Stimulated activated CD8-positive, alpha-beta memory T cell treated with anti-CD3 and anti-CD28 coated beads, Interleukin-4, amount 100 ng/mL, for 1 hour (primary cell): ENCODE measurements at regions not wholly inside any gene's neighbourhood (a gene's known extent, or its start where the extent isn't known, plus 50 kb on each side); places are given as distances from the start of the nearest gene placed in this dataset.

Experiments used
- DNase-seq, 2 donors: peaks; one replicate each; pipeline ENCODE4 v3.0.0-alpha.2; 2020; ENCODE audit warnings: low read depth in 2 of 2, low spot score in 1 of 2

DNA sequence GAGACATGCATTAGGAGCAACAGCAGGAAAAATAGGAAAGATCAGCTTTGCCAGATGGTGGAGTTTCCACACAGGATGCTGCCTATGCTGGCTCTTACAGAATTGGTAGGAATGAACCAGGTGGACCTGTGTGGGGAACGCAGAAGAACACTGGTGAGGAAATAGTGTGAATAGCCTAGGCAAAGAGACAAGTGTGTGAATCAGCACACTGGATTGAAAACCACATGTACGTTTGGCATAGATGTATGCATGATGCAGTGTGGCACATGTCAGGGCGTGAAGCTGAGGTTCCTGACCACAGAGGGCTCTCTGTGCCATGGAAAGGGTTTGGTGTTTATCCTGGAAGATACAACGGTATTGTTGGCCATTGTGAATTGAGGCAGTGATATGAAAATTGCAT is 156.5 kb upstream of the SLC10A2 start:
- DNase-seq = no peak

DNA sequence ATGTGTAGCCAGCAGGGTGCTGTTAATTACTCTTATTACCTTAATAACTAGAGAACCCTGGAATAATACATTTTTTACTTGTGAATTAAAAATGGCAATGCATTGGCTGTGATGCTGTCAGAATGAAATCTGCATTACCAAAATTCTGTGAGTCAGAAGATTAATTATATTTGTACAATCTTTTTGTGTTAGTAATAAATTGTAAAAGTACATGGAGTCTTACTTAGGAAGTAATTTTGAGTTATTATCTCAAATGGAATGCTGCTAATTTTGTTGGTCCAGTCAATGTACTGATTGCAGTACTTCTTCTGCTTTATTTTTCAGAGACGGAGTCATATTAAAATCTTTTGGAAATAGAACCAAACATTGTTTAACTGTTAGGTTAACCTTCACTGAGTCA is 152.0 kb upstream of the SLC10A2 start:
- no peak for DNase-seq

DNA sequence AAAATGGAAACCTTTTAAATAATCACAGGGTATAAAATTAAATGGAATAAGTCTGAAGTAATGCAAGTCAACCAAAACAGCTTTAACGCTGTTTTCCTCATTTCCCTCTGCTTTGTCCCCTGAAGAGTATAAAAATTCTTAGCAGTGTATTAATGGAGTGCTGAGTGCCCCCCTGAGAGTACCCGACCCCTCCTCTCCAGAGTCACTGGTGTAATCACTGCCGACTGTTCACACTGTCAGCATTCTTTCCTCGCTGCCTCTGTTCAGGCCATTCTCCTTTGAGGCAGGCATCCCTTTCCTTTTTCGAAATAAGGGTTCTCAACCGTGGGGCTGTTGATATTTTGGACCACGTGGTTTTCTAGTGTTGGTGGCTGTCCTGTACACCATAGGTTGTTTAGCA is 146.9 kb upstream of the SLC10A2 start:
- DNase-seq = no peak

DNA sequence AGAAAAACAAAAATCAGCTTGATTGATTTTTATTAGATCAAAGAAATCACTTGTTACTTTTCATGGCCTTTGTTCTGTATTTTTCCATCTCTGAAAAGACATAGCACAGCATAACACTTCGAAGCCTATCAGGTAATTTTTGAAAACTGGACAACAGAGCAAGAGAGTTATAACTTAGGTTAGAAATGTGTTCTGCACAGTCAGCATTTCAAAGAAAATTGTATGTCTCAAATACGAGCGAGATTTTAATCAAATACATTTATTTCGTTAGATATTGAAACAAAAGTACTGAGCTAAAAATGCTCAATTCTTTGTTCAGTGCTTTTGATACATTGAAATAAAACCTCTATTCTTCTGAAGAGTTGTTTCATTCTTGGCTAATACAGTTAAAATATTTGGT is 144.1 kb upstream of the SLC10A2 start:
- DNase-seq = no peak

DNA sequence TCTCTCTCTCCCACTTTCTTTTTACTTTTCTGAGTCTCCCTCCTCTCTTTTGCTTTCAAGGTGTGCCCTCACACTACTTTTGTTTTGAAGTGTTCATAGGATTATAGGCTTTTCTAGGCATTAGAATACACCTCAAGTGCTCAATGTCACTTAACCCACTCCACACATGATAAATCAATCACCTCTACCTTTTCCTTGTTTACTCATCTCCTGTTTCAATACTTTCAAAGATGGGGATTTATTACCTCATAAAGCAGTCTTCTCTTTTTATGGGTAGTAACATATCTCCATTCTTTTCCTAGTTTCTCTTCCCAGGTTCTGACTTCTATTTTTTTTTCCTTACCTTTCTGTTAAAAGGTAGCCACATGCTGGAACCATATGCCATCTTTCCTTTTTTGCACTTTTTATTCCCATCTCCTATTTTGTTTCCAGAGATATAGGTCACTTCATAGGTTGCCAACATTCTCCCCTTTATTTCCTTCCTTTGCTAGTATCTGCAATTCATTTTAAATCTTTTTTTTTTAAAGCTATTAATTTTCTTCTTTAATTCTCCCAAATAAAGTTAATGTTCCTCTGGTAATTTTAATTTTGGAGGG is 137.6 kb upstream of the SLC10A2 start:
- DNase-seq = no peak

DNA sequence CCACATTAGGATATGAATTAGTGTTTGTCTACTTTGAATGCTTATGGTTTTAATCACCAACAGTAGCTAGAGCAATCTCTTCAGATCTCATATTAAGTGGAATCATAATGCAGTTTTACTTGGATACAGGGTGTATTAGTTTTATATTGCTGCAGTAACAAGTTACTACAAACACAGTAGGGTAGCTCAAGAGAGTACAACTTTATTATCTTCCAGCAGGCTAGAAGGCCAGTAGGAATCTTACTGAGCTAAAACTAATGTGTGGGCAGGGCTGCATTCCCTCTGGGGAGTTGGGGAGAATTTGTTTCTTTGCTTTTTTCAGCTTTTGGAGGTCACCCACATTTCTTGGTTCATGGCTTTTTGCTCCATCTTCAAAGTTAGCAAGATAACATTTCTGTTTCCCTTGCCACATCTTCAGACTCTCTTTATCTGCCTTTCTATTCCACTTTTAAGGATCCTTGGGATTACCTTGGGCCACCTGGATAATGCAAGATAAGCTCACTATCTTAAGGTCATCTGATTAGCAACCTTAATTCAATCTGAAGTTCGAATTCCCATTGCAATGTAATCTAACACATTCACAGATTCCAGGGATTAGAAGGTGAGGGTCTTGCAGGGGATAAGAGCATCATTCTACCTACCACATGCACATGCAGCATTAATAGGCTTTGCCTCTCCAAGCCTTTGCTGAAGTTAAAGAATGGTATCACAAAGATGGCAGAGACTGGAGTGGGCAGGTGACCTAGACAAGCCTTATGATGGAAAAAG is 134.1 kb upstream of the SLC10A2 start:
- no peak for DNase-seq

DNA sequence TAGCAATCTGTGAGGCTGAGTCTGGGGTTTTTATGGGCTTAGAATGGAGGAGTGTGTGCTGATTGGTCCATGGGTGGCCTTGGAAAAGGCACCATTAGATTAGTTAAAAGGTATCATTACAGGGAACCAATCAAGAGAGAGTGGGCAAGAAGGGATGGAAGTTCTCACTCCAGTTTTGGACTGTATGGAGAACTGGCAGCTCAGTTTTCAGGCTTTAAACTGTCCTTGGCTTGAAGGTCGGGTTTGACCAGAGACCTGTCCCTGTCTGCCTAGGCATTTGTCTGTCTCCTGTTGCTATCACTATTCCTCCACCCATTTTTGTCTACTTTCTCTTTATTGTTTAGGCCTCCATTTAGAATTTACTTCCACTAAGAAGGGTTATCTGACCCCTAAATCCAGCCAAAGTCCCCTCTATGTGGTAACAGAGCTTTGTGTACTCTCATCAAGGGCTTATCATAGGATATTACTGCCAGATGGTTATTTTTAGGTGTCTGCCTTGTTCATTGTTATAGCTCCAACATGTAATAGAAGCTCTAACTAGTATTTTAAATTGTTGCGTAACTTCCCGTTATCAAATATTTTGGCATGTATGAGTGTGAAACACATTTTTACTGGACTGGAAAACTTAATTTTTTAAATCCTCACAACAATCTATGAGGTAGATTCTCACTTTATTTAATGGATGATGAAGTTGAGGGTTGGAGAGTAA is 133.3 kb upstream of the SLC10A2 start:
- DNase-seq = no peak

DNA sequence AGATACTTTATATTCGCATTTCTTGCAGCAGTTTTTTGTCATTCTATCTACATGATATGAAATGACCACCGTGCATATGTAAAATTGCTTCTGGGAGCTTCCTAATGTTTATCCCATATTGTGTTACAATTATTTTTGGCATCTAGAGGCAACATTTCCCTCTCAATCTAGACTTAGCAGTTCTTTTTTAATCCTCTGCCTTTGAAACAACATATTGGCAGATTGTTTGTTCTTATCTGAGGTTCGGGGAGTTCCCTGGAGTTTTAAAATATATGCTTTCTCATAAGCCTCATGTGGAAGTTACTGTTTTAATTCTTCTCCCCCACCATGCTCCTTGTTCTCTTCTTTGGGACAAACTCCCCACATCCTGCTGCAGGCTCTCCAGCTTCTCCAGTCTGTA is 130.1 kb upstream of the SLC10A2 start:
- no peak for DNase-seq

DNA sequence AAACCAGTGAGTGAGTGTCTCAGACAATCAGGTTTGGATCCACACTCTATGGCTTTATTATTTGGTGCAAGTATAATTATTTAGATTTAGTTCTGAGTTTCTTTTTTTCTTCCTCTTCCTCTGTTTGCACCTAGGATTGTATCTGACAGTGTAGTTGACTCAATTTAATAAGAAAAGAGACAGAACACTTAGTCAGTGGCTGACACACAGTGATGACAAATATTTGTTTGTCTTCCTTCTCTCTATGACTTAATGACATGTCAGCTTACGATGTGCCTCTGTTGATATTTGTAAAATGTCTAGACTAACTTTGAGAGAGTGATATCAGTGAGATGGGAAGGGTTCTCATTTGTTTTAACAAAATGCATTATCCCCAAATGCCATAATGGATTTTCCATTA is 129.5 kb upstream of the SLC10A2 start:
- DNase-seq = no peak

DNA sequence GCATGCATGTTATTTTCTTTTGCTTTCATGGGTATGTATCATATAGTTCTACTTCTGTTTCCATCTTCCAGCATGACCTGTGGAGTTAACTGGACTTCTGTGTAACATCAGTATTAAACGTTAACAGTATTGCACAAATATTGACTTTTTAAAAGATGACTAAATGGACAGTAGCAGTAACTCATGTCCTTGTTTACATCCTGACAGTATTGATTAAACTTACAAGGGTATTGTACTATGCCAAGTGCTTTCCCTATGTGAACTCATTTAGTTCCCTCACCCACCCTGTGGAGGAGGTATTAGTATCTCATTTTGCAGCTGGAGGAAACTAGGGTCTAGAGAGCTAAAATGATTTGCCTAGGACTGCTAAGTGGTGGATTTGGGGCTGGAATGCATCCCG is 128.7 kb upstream of the SLC10A2 start:
- no peak for DNase-seq

DNA sequence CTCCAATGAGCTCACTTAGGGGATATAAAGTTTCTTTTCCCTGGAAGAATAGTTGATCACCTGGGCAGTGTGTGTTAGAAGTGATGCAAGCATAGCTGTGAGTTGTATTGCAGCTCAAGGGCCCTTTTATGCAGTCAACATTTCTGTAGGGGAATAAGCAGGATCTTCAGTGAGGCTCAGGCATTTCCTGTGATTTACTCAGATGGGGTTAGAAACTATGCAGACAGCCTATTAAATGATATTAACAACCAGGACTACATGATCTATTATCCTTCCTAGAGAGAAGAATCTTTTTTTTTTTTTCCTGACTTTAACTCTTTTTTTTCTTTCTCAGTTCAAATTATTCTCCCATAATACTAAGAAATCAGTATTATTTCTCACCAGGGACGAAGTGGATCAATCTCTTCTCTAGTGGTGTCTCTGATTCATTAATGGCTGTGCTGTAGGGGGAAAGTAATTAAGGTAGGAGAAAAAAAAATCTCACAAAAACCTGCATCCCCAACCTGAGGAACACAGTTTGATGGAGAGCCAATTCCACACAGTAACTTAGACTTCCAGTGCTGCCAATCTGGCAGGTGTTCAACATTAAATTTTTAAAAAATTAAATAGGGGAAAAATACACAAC is 126.4 kb upstream of the SLC10A2 start:
- no peak for DNase-seq

DNA sequence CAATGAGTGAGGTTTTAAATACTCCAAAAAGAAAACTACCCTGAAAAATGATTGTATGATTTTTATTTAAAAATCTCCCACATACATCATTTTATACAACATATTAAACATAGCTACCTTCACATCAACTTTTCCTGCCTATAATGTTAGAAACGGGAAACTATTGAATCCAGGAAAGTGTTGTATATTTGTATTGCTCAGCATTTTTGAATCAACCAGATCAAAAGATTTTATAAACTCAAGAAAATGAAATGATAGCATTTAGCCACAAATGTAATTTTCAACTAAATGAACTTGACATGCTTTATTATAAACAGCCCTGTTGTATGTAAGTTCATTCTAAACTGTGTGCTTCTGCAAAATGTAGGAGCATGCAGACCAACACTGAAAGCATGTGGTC is 124.6 kb upstream of the SLC10A2 start:
- no peak for DNase-seq

DNA sequence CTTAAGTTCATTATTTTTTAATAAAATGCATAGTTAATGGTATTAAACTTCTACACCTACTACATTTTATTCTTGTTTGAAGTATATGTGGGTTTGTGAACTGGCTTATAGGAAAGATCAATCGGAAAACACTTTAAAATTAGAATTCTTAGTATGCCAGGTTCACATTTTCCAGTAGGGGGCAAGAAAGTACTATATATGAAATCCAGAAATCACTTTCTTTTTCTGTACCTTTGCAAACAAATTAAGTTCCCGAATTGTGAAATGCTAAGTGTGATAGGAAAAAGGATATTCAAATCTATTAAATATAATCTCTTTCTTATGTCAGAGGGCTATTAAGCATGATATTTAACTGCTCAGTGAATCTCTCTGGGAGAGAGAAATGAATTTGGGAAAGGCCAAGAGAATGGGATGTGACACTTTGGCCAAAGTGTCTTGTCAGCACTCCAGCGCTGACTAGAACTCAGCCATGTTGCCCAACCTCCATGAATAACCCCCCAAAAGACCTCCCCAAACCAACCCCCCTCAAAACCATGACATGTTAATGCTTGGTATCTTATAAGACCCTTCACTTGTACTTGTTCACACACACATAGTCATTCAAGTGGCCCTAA is 122.6 kb upstream of the SLC10A2 start:
- no peak for DNase-seq

DNA sequence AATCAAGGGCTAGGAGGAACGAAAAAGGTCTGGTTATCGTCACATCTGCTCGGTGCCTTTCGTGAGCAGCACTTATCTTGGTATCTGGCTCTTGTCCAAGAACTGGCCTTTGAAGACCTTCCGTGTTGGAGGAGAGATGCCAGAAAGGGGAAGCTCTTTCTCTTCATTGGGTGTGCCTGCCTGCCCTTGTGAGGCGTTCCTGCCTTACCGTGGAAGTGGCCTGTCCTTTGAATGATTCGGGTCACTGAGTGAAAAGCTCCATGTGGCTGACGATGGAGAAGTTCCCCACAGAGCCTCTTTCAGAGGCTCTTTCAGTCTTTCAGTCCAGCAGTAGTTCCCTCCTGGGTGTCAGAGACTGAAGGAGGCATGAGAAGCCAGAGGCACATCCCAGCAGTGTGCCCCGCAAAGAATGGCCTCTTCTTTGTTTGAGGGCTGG is 121.5 kb upstream of the SLC10A2 start:
- DNase-seq = no peak

DNA sequence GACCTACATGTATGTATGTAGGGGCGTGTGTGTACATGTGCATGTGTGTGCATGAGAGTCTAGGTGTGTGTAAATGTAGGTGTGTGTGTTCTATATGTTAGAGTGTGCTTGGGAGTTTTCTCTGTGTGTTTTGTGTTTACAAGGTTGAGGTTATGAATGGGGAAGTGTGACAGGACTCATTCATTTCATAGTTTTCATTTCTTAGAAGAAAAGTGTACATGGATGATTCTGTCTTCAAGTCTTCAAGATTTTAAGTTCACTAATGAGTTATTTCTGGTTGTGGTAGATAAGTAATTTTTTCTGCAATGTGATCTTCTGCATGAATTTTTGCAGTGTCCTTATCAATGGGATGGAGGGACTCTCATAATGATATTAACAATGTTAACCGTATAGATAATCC is 118.2 kb upstream of the SLC10A2 start:
- DNase-seq = no peak

DNA sequence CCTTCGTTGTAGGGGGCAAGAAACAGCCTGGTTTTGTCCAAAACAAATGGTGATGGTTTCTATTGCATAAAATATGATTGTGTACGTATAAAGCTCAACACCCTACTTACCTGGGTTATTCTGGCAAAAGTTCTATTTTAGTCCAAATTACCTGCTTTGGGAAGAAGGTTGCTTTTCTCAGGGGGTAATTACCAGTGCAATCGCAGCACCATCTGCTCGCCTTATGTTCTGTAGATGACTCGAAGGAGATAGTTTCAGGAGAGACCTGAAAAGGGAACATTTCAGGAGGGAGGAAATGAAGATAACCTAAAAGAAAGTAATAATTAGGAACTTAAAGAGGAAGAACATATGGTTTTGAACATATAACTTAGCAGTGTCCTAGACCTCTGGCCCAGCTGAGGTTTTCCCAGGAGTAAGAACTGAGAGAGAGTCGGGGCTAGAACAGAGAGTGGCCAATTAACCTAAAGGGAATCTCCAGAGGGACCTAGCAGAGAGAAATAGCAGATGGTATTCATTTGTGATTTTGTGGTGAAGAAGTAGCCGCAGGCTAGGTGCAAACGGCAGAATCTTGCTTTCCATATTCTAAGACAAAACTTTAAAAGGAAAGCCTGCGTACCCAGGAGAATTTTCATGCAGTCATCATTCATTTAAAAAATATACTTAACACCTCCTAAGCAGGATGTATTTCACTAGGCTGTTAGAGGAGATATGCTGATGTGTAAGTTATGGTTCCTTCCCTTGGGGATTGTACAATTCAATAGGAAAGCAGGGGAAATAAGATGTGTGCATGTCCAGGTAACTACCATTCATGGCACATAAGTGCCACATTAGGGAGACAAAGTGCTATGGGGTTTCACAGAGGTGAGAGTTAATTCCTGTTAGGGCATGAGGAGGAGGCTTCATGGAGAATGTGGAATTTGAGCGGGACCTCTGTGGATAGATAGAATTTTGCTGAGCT is 113.0 kb upstream of the SLC10A2 start:
- DNase-seq = no peak

DNA sequence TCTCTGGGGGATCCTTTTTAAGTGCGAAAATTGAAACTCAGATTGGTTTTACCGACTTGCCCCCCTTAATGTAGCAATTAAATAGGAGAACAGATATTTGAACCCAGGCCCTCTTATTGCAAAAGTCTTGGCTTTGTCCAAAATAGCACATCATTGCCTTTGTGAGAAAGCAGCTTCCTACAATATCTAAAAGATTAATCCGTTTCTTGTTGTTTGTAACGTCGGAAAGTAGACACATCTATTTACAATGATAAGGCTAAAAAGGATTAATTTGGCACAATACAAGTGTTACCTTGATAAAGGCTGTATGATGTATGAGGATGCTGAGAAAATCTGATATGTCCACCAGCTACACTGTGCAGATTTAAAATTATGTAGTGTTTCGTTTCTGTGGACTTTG is 108.7 kb upstream of the SLC10A2 start:
- no peak for DNase-seq

DNA sequence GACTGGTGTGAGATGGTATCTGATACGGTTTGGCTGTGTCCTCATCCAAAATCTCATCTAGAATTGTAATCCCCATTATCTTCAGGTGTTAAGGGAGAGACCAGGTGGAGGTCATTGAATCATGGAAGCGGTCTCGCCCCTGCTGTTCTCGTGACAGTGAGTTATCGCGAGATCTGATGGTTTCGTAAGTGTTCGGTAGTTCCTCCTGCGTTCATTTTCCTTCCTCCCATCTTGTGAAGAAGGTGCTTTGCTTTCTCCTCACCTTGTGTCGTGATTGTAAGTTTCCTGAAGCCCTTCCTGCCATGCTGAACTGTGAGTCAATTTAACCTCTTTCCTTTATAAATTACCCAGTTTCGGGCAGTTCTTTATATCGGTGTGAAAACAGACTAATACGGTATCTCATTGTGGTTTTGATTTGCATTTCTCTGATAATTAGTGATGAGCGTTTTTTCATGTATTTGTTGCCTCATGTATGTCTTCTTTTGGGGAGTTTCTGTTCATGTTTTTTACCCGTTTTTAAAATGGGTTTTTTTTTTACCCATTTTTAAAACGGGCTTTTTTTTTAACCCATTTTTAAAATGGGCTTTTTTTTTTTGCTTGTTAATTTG is 102.8 kb upstream of the SLC10A2 start:
- DNase-seq = no peak

DNA sequence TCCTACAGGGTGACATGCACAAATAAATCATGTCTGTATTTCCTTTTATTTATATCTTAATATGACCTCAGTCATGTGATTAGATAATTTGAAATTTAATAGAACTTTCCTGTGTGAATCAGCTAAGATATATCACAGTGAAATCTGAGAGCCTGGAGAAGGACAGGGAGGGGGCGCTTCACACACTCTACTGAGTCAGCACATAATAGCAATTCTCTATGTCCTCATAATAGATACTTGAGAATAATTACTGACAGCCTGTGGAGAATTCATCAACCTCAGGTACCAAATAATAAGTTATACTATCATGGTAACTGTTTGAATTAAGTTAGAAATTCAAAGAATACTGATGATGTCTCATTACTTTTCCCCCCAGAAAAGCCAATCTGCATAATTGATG is 98.0 kb upstream of the SLC10A2 start:
- DNase-seq = no peak

DNA sequence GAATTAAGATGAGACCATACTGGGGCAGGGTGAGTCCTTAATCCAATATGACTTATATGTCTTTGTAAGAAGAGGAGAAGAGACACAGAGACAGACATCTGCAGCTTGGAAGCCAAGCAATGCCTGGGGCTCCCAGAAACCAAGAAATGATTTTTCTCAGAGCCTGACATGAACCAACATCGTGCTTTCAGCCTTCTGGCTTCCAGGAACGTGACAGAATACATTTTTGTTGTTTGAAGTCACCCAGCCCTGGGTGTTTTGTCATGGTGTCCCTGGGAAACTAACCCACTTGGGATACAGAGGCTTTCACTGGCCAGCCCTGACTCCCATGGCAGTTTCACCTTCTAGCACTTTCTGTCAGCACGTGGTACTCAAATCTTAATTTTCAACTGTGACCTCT is 95.3 kb upstream of the SLC10A2 start:
- no peak for DNase-seq
